ENCODE measurements at regions not wholly inside any gene's neighbourhood (a gene's known extent, or its start where the extent isn't known, plus 50 kb on each side); places are given as distances from the start of the nearest gene placed in this dataset.

GRCh38 chr1:90348934-90349333, 354.0 kb downstream of the ZNF326 start:
- no peak for TF ChIP-seq POLR2A (IDR thresholded peaks at IDR 0.05)
- no peak for TF ChIP-seq CTCF (IDR thresholded peaks at IDR 0.05)
- no peak for TF ChIP-seq POLR2AphosphoS5 (IDR thresholded peaks at IDR 0.05)

Data from breast epithelium (tissue), 3 donors.